SJCRH30 (cell line): ENCODE measurements at regions not wholly inside any gene's neighbourhood (a gene's known extent, or its start where the extent isn't known, plus 50 kb on each side); places are given as distances from the start of the nearest gene placed in this dataset.
A peak's percentile ranks its signal among the peaks of the same experiment; 100 is the strongest.
"Not testable (repeated sequence)": the region's sequence is repeated elsewhere in the genome, so short reads cannot be mapped to it uniquely, and the experiment has no call there.

ENCODE experiments used
- DNase-seq, 2 experiments: peaks; one replicate each; pipeline ENCODE4 v3.0.0-alpha.2; 2015 to 2020
- H3K27ac ChIP-seq: fragments of 250-450 bp; sonication (Bioruptor Pico); 2 replicates; pipeline ENCODE4 v1.5.1; 2020; ENCODE audit warnings: mild to moderate bottlenecking, moderate library complexity
- H3K27me3 ChIP-seq: fragments of 250-450 bp; sonication (Bioruptor Pico); 2 replicates; pipeline ENCODE4 v1.5.1; 2020; ENCODE audit warnings: mild to moderate bottlenecking, moderate library complexity
- H3K36me3 ChIP-seq: fragments of 250-450 bp; sonication (Bioruptor Pico); 2 replicates; pipeline ENCODE4 v1.5.1; 2020; ENCODE audit warnings: mild to moderate bottlenecking, moderate library complexity
- H3K4me1 ChIP-seq: fragments of 250-450 bp; sonication (Bioruptor Pico); 2 replicates; pipeline ENCODE4 v1.5.1; 2020; ENCODE audit warnings: mild to moderate bottlenecking, moderate library complexity
- H3K4me3 ChIP-seq: fragments of 250-450 bp; sonication (Bioruptor Pico); 2 replicates; pipeline ENCODE4 v1.5.1; 2020; ENCODE audit warnings: mild to moderate bottlenecking, moderate library complexity
- H3K9me3 ChIP-seq: fragments of 250-450 bp; sonication (Bioruptor Pico); replicated peaks from 2 replicates; pipeline ENCODE4 v1.5.1; 2020; ENCODE audit warnings: mild to moderate bottlenecking, moderate library complexity

DNA sequence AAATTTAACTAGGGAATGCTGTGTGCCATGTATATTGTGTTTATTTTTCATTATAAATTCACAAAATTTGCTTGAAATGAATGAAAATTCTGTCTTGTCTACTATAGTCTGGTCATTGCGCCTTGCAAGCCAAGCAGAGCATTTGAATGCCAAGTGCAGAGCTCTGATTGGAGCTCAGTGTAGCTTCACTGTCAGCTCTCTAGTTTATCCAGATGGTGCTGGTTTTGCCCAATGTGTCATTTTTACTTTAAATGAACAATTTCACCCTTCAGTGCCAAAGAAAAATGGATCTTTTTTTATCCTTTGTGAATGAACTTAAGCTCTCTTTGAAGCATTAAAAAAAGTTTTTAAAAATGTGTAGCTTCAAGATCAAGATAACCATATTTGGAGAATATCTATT, 225.6 kb upstream of the CACNA2D1 start:
- Histone ChIP-seq H3K27me3 (no peaks in the 10 kb centered on the region), H3K4me3 (no peak overlapping the region), H3K9me3 (no peaks in the 10 kb centered on the region), H3K27ac (no peak overlapping the region), H3K4me1 (peaks cover 10% of the 10 kb centered on the region; the same call in 1 of the 2 replicates), H3K36me3 (no peaks in the 10 kb centered on the region)
- DNase-seq, result no peak

DNA sequence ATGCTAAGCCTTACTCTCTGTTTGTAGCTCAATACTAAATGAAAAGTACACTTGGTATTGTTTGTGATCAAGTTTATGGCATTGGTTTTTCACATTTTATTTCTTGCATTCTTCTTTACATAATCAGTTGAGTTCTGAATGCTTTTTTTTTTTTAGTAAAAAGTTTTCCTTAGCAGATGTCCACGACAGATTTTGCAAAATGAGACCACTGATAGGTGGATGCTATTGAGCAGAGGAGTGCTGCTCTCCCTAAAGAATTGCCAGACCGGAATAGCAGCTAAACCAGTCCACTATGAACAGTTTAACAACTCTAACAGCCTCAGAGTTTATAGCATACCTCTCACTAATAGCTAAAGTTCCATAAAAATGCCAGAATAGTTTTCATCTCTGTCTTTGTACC, 225.1 kb upstream of the CACNA2D1 start:
- no peaks in the 10 kb centered on the region for H3K27me3 ChIP-seq
- DNase-seq, result no peak
- H3K36me3 ChIP-seq, result no peaks in the 10 kb centered on the region
- H3K4me1 ChIP-seq, result peaks cover 10% of the 10 kb centered on the region; the same call in 1 of the 2 replicates
- no peak overlapping the region for H3K27ac ChIP-seq
- H3K4me3 ChIP-seq, result no peak overlapping the region
- no peaks in the 10 kb centered on the region for H3K9me3 ChIP-seq

DNA sequence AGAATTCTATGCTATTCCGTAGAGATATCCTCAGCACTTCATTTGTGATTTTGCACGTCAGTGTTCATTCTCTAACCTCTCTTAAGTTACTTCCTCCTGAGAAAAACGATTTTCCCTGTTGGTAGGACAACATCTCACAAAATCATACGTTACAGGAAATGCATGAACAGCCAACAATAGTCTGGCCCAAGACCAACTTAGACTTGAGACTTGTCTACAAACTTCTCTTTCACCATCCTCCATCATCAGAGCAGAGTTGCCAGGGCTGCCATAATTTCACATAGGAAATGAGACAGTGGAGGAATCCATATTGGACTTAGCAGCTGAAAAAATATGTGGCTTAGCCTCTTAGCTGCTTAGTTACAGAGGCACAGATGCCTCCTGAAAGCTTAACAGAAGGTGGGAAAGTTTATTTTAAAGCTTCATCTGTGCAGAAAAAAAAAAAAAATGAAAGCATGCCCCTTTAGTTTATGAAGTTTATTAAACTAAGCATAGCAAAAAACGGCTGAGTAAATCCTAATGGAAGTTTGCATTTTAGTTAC, 222.5 kb upstream of the CACNA2D1 start:
- Histone ChIP-seq H3K27me3 (no peaks in the 10 kb centered on the region), H3K4me1 (peaks cover 10% of the 10 kb centered on the region; the same call in 1 of the 2 replicates), H3K9me3 (no peaks in the 10 kb centered on the region), H3K36me3 (no peaks in the 10 kb centered on the region), H3K27ac (peak overlapping the region; percentile 9; the same call in 1 of the 2 replicates), H3K4me3 (no peak overlapping the region)
- DNase-seq, result peak; percentile 43 to 74

DNA sequence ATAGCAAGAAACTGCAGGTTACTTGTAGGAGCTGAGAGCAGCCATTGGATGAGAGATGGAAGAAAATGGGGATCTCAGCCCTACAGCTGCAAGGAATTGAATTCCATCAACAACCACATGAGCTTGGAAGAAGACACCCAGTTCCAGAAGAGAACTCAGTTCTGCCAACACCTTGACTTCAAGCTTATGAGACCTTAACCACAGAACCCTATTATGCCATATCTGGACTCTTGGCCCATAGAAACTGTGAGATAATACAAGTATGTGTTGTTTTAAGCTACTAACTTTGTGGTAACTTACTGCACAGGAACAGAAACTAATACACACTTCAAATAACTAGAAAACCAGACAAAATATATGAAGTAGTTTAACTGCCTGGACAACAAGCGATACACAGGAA, 212.4 kb upstream of the CACNA2D1 start:
- H3K4me3 ChIP-seq, result no peak overlapping the region
- no peaks in the 10 kb centered on the region for H3K4me1 ChIP-seq
- DNase-seq, result no peak
- peaks cover 9% of the 10 kb centered on the region; the same call in 1 of the 2 replicates for H3K9me3 ChIP-seq
- H3K36me3 ChIP-seq, result no peaks in the 10 kb centered on the region
- no peaks in the 10 kb centered on the region for H3K27me3 ChIP-seq
- no peak overlapping the region for H3K27ac ChIP-seq

DNA sequence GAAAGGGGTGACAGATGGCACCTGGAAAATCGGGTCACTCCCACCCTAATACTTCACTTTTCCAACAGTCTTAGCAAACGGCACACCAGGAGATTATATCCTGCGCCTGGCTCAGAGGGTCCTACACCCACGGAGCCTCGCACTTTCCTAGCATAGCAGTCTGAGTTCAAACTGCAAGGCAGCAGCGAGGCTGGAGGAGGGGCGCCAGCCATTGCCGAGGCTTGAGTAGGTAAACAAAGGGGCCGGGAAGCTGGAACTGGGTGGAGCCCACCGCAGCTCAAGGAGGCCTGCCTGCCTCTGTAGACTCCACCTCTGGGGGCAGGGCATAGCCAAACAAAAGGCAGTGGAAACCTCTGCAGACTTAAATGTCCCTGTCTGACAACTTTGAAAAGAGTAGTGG, 206.5 kb upstream of the CACNA2D1 start:
- not testable (repeated sequence) for H3K4me1 ChIP-seq

DNA sequence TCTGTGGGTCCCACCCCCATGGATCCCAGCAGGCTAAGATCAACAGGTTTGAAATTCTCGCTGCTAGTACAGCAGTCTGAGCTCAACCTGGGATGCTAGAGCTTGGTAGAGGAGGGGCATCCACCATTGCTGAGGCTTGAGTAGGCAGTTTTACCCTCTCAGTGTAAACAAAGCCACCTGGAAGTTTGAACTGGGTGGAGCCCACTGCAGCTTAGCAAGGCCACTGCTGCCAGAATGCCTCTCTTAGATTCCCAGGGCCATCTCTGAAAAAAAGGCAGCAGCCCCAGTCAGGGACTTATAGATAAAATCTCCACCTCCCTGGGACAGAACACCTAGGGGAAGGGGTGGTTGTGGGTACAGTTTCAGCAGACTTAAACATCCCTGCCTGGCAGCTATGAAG, 190.0 kb upstream of the CACNA2D1 start:
- Histone ChIP-seq H3K4me1 (no peaks in the 10 kb centered on the region), H3K4me3 (no peak overlapping the region), H3K36me3 (no peaks in the 10 kb centered on the region), H3K9me3 (no peaks in the 10 kb centered on the region), H3K27ac (no peak overlapping the region), H3K27me3 (no peaks in the 10 kb centered on the region)
- no peak for DNase-seq

More for the DNA sequence above, 206.5 kb upstream of the CACNA2D1 start:
- H3K36me3 ChIP-seq, H3K9me3 ChIP-seq, H3K27me3 ChIP-seq, H3K27ac ChIP-seq, DNase-seq, H3K4me3 ChIP-seq: not testable (repeated sequence)

DNA sequence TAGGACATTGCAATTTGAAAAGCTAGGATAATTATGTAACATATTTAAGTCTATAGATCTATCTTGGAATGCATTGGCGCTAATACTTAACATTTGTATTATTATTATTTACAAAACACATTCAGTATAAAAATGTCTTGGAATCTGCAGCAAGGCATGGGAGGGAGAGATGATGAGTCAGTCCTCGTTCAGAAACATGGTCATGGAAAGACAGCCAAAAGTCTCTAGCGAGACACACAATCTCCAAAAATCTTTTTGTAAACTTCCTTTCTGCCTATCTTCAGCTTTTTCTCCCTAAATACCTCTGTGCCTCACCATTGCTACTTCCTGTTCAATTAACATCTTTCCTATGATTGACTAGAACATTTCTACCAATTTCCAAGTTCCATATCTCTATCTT, 188.4 kb upstream of the CACNA2D1 start:
- Histone ChIP-seq H3K36me3 (no peaks in the 10 kb centered on the region), H3K27me3 (no peaks in the 10 kb centered on the region), H3K9me3 (no peaks in the 10 kb centered on the region), H3K4me3 (no peak overlapping the region), H3K27ac (no peak overlapping the region), H3K4me1 (no peaks in the 10 kb centered on the region)
- DNase-seq, result no peak

DNA sequence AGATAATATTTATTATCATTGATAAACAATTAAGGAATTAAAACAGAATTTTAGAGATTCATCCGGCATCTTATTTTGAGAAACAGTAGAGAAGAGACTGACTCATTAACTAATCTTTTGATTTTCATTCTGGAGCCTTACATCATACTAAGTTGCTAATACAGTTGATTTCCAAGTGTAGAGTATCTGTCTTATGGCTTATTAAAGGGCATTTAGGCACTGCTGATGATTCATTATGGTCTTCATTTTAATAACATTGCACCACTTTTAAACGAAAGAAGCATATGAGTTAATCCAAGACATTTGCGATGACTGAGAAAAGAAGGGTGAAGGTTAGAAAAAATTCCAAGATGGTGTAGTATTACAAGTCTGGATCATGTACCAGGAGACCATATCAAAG, 186.0 kb upstream of the CACNA2D1 start:
- DNase-seq, result no peak
- Histone ChIP-seq H3K9me3 (no peaks in the 10 kb centered on the region), H3K36me3 (no peaks in the 10 kb centered on the region), H3K4me1 (peaks cover 2% of the 10 kb centered on the region), H3K4me3 (no peak overlapping the region), H3K27me3 (no peaks in the 10 kb centered on the region), H3K27ac (no peak overlapping the region)

DNA sequence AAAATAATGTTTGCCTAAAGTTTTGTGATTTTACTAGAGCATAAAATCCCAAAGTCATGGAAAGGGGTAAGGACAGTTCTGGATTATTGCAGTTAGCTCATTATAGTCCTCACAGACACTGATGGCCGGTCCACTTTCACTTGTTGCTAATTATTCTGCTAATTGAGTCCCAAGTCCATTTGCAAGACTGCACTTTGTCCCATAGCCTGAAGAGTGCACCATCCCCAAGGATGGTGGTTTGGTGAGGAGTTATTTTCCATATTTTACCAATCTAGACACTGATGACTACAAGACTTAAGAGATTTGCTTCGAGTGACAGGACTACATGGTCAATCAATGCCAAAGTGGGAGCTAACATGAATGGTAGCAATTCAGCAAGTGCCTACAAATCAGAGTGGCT, 181.8 kb upstream of the CACNA2D1 start:
- no peak overlapping the region for H3K27ac ChIP-seq
- H3K36me3 ChIP-seq, result no peaks in the 10 kb centered on the region
- no peaks in the 10 kb centered on the region for H3K9me3 ChIP-seq
- H3K4me1 ChIP-seq, result peaks cover 10% of the 10 kb centered on the region
- no peaks in the 10 kb centered on the region for H3K27me3 ChIP-seq
- DNase-seq, result no peak
- H3K4me3 ChIP-seq, result no peak overlapping the region

DNA sequence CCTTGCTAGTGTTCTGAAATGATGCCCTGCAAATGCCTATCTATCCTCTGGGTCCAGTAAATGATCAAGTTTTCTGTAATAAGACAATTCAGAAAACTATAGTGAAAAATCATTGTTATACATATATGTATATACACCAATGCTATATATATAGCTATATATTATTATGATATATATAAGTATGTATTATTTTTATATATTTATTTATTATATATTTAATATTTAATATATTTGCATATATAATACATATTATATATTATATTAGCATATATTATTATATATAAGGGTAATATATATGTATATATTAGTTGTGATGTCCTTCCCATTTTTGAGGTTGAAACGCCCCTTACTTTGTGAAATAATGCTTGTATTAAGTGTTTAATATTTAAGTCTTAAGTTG, 181.4 kb upstream of the CACNA2D1 start:
- no peaks in the 10 kb centered on the region for H3K27me3 ChIP-seq
- H3K4me3 ChIP-seq, result no peak overlapping the region
- H3K4me1 ChIP-seq, result peaks cover 10% of the 10 kb centered on the region
- H3K9me3 ChIP-seq, result no peaks in the 10 kb centered on the region
- no peaks in the 10 kb centered on the region for H3K36me3 ChIP-seq
- peak overlapping the region; percentile 40 for H3K27ac ChIP-seq
- DNase-seq, result no peak

DNA sequence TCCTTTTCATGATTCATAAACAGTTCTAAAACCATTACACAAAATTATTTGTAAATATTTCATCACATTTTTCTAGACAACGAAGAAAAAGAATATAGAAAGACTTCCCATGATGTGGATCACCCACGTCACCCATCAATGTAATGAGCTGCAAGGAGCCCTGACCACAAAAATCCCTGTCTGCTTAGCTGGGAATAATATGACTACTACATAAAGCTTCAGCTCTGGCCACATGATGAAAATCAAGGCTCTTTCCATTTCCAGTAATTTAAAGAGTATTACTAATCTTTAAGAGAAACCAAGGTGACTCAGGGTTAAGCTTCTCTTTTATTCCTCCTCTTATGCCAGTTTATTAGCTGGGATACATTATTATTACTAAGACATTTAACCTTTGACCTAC, 180.8 kb upstream of the CACNA2D1 start:
- DNase-seq, result peak; percentile 32 to 57
- H3K27ac ChIP-seq, result peak overlapping the region; percentile 40

DNA sequence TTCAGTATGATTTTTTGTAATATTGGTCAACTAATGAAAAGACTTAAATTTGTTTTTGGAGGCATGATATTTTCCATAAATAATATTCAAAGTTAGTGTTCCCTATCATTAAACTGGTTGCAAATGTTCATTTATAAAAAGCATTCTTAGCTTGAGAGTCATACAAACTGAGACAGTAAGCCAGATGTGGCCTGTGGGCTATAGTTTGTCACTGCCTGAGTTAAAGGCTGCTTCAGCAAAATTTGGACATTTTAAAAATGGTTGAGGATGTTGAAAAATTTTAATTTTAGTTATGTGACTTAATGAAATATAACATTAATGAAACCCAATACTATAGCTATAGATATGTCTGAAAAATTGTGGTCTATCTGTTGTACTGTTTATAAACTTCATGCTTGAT, 180.2 kb upstream of the CACNA2D1 start:
- peak overlapping the region; percentile 40 for H3K27ac ChIP-seq
- H3K4me1 ChIP-seq, result peaks cover 10% of the 10 kb centered on the region
- H3K4me3 ChIP-seq, result no peak overlapping the region
- DNase-seq, result no peak
- H3K36me3 ChIP-seq, result no peaks in the 10 kb centered on the region
- no peaks in the 10 kb centered on the region for H3K27me3 ChIP-seq
- no peaks in the 10 kb centered on the region for H3K9me3 ChIP-seq

More for the DNA sequence above, 180.8 kb upstream of the CACNA2D1 start:
- H3K27me3 ChIP-seq, result no peaks in the 10 kb centered on the region
- no peaks in the 10 kb centered on the region for H3K9me3 ChIP-seq
- H3K36me3 ChIP-seq, result no peaks in the 10 kb centered on the region
- no peak overlapping the region for H3K4me3 ChIP-seq
- peaks cover 10% of the 10 kb centered on the region for H3K4me1 ChIP-seq

DNA sequence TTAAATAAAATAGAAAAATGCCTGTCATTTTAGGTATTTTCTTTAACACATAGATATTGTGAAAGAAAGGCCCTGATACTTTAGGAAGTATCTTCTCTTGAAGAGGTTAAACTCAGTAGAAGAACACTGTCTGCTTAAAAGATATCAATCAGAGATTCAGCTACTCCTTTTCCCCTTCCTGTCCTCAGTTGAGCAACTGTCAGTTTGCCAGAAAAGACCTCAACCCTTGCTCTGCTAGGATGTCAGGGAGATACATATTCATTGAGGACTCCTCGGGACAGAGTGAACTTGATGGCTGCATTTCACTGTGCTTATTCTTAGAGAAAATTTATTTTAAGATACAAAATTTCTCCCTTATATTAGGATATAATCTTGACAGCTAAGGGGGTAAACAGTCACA, 173.6 kb upstream of the CACNA2D1 start:
- H3K4me3 ChIP-seq, result no peak overlapping the region
- no peak for DNase-seq
- no peaks in the 10 kb centered on the region for H3K36me3 ChIP-seq
- H3K4me1 ChIP-seq, result peaks cover 25% of the 10 kb centered on the region
- H3K9me3 ChIP-seq, result no peaks in the 10 kb centered on the region
- H3K27ac ChIP-seq, result no peak overlapping the region
- H3K27me3 ChIP-seq, result no peaks in the 10 kb centered on the region

DNA sequence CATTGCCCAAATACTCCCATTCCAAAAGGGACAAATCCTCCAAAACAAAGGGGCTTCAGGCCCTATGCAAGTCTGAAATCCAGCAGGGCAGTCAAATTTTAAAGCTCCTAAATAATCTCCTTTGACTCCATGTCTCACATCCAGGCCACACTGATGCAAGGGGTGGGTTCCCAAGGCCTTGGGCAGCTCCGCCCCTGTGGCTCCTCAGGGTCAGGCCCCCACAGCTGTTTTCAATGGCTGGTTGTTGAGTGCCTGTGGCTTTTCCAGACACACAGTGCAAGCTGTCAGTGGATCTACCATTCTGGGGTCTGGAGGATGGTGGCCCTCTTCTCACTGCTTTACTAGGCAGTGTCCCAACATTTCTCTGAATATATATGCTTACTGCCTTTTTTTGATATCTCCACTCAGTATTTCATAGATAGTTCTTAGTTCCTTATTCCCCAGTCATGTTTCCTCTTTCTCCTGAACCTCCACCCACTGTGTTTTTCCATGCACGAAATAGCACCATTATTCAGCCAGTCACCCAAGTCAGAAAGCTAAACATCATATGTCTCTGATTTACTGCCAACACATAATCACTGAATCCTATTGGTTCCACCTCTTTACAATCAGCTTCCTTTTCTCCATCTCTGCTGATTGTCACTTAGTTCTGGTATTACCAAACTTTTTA, 172.6 kb upstream of the CACNA2D1 start:
- Histone ChIP-seq H3K27me3 (no peaks in the 10 kb centered on the region), H3K27ac (no peak overlapping the region), H3K4me3 (no peak overlapping the region), H3K9me3 (no peaks in the 10 kb centered on the region), H3K36me3 (no peaks in the 10 kb centered on the region), H3K4me1 (peaks cover 25% of the 10 kb centered on the region)
- DNase-seq, result peak; percentile 58 to 61

DNA sequence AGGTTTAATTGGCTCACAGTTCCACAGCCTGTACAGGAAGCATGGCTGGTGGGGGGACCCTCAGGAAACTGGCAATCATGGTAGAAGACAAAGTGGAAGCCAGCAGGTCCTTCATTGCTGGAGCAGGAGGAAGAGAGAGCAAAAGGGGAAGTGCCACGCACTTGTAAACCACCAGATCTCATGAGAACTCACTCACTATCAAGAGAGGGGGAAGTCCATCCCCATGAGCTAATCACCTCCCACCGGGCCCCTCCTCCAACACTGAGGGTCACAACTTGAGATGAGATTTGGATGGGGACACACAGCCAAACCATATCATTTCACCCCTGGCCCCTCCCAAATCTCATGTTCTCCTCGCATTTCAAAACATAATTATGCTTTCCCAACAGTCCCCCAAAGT, 171.9 kb upstream of the CACNA2D1 start:
- Histone ChIP-seq H3K9me3 (no peaks in the 10 kb centered on the region), H3K27me3 (no peaks in the 10 kb centered on the region), H3K4me1 (peaks cover 25% of the 10 kb centered on the region), H3K36me3 (no peaks in the 10 kb centered on the region), H3K27ac (no peak overlapping the region; the same call in 1 of the 2 replicates), H3K4me3 (no peak overlapping the region)
- DNase-seq, result no peak

DNA sequence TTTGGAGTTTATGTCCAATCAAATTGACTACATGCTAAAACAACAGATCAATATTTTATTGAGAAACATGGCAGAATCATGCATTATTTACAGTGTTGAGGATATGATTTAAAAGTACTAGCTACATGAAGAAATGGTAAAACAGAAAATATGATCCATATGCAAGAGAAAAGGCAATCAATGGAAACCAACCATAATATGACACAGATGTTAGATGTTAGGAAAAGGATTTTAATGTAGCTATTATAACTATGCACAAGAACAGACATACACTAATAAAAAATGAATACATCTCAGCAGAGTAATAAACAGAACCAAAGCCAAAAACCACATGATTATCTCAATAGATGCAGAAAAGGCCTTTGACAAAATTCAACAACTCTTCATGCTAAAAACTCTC, 166.2 kb upstream of the CACNA2D1 start:
- no peaks in the 10 kb centered on the region for H3K9me3 ChIP-seq
- H3K27ac ChIP-seq, result no peak overlapping the region
- no peaks in the 10 kb centered on the region for H3K36me3 ChIP-seq
- no peaks in the 10 kb centered on the region for H3K27me3 ChIP-seq
- peaks cover 5% of the 10 kb centered on the region for H3K4me1 ChIP-seq
- no peak overlapping the region for H3K4me3 ChIP-seq
- no peak for DNase-seq
